ENCODE measurements at regions not wholly inside any gene's neighbourhood (a gene's known extent, or its start where the extent isn't known, plus 50 kb on each side); places are given as distances from the start of the nearest gene placed in this dataset.

- TF ChIP-seq CTCF (IDR thresholded peaks at IDR 0.05) (no peak), POLR2A (IDR thresholded peaks at IDR 0.05) (no peak), POLR2AphosphoS5 (IDR thresholded peaks at IDR 0.05) (no peak)
Observed at GRCh38 chr2:158735822-158736580, 59.1 kb upstream of the DAPL1 start.

All from sigmoid colon (tissue), 4 donors.